ENCODE measurements at regions not wholly inside any gene's neighbourhood (a gene's known extent, or its start where the extent isn't known, plus 50 kb on each side); places are given as distances from the start of the nearest gene placed in this dataset.
A peak's percentile ranks its signal among the peaks of the same experiment; 100 is the strongest.

GRCh38 chr7:3154881-3155494 is 111.3 kb upstream of the CARD11 start:
- no peaks in the 10 kb centered on the region for H3K9me3 ChIP-seq (ENCODE audit: control insufficient read depth, insufficient read depth, low read length)
- H2BK5ac ChIP-seq (ENCODE audit: low read depth, low read length, poor library complexity, severe bottlenecking) = no peak overlapping the region
- peak; percentile 88 for ATAC-seq (ENCODE audit: low read depth)
- 0% methylated on average over 1 of the region's 7 CpGs; no CpG with 5 or more reads in 1 of the 2 experiments for WGBS, 2 experiments (ENCODE audit: extremely low coverage in 2 of 2, insufficient read length in 1 of 2)
- H3K27me3 ChIP-seq (ENCODE audit: control insufficient read depth, insufficient read depth, low read length) = peaks cover 3% of the 10 kb centered on the region; the same call in 1 of the 2 replicates
- H4K8ac ChIP-seq (ENCODE audit: low read depth in 2 of 2, low read length in 2 of 2) = no peak overlapping the region
- no peak overlapping the region for H4K5ac ChIP-seq (ENCODE audit: low read depth, low read length)
- no peaks in the 10 kb centered on the region for H4K20me1 ChIP-seq (ENCODE audit: insufficient read depth, low read length)
- H3K79me1 ChIP-seq (ENCODE audit: low read depth in 1 of 2, low read length in 2 of 2) = no peaks in the 10 kb centered on the region
- CTCF ChIA-PET = interaction anchor here (1.2 kb wide), 1 partner anchor 704 kb away, joined by 3 read pairs; no protein-coding TSS in a partner anchor
- TF ChIP-seq RCOR1 (IDR thresholded peaks at IDR 0.05; ENCODE audit: insufficient replicate concordance, low read length) (no peak), ELK1 (IDR thresholded peaks at IDR 0.05; ENCODE audit: borderline replicate concordance, low read depth, low read length) (no peak), CTCF (conservative IDR thresholded peaks at IDR 0.05; ENCODE audit: low read depth, low read length) (peak; percentile 62), MAFK (IDR thresholded peaks at IDR 0.05; ENCODE audit: low read depth, low read length) (no peak), RAD21 (IDR thresholded peaks at IDR 0.05; ENCODE audit: low read length) (peak; percentile 74), CEBPB (IDR thresholded peaks at IDR 0.05; ENCODE audit: low read depth, low read length) (no peak), MAZ (IDR thresholded peaks at IDR 0.05; ENCODE audit: borderline replicate concordance, low read depth, low read length) (no peak), POLR2A (IDR thresholded peaks at IDR 0.05; ENCODE audit: low read depth, low read length) (no peak), CHD1 (IDR thresholded peaks at IDR 0.05; ENCODE audit: low read depth, low read length) (no peak), NFE2L2 (IDR thresholded peaks at IDR 0.05; ENCODE audit: low read depth, low read length) (no peak), MXI1 (IDR thresholded peaks at IDR 0.05; ENCODE audit: borderline replicate concordance, low read depth, low read length) (no peak), USF2 (IDR thresholded peaks at IDR 0.05; ENCODE audit: low read depth, low read length) (no peak), FOS (IDR thresholded peaks at IDR 0.05; ENCODE audit: low read depth, low read length) (no peak), RFX5 (IDR thresholded peaks at IDR 0.05; ENCODE audit: low read depth, low read length) (no peak), SMC3 (IDR thresholded peaks at IDR 0.05; ENCODE audit: low read depth, low read length) (peak; percentile 74), BHLHE40 (IDR thresholded peaks at IDR 0.05; ENCODE audit: low read depth, low read length) (no peak)
- no peak overlapping the region for H3K9ac ChIP-seq (ENCODE audit: low read depth, low read length)
- no TSS peak for BruUV-seq (replicated peaks)
- dilution Hi-C loops (cut with HindIII; ENCODE audit: low sequenced_read_pairs, unreplicated experiment) (no loop called here), intact Hi-C loops (cut with micrococcal nuclease) (loop anchor here (1.0 to 10.0 kb wide), 6 partner anchors 88 to 680 kb away; partner anchors contain the start of gene GRIFIN), in situ Hi-C loops (cut with MboI; ENCODE audit: low sequenced_read_pairs) (loop anchor here (10.0 to 25.0 kb wide), 2 partner anchors 270 to 468 kb away; partner anchors contain the start of gene AMZ1)
- no peak overlapping the region for H3K4me2 ChIP-seq (ENCODE audit: low read depth, low read length)
- no peak overlapping the region for H3K27ac ChIP-seq (ENCODE audit: insufficient read depth, low read length)
- no peak overlapping the region for H2AK9ac ChIP-seq (replicated peaks; ENCODE audit: low read depth, low read length, poor library complexity)
- no peak overlapping the region for H3K4me3 ChIP-seq (ENCODE audit: insufficient read depth, low read depth, low read length)
- no peak overlapping the region for H2AFZ ChIP-seq (replicated peaks; ENCODE audit: low read length, poor library complexity)
- H2BK20ac ChIP-seq (ENCODE audit: low read depth, low read length) = no peak overlapping the region
- POLR2A ChIA-PET (ENCODE audit: unreplicated experiment) = no interaction called here
- no peak overlapping the region for H3K14ac ChIP-seq (replicated peaks; ENCODE audit: low read depth, low read length)
- H3K18ac ChIP-seq (ENCODE audit: low read depth, low read length) = no peak overlapping the region
- no peak overlapping the region for H2BK15ac ChIP-seq (ENCODE audit: low read depth, low read length)
- DNase-seq = peak; percentile 48
- H3K56ac ChIP-seq (ENCODE audit: extremely low read depth, insufficient read depth, low read length) = no peak overlapping the region
- H3K23ac ChIP-seq (ENCODE audit: low read depth, low read length) = no peak overlapping the region
- no peaks in the 10 kb centered on the region for H3K4me1 ChIP-seq (ENCODE audit: control insufficient read depth, insufficient read depth, low read length)
- no peak overlapping the region for H3K4ac ChIP-seq (ENCODE audit: low read depth, low read length)
- no peaks in the 10 kb centered on the region for H3K36me3 ChIP-seq (ENCODE audit: control insufficient read depth, insufficient read depth, low read length)
- H2AK5ac ChIP-seq (ENCODE audit: low read depth, low read length) = no peak overlapping the region
- no peak overlapping the region for H4K91ac ChIP-seq (ENCODE audit: insufficient read depth, low read depth, low read length)
- H2BK120ac ChIP-seq (ENCODE audit: low read depth, low read length) = no peak overlapping the region
- no peaks in the 10 kb centered on the region for H3K9me1 ChIP-seq (ENCODE audit: insufficient read depth, low read length)
